ENCODE measurements at regions not wholly inside any gene's neighbourhood (a gene's known extent, or its start where the extent isn't known, plus 50 kb on each side); places are given as distances from the start of the nearest gene placed in this dataset.

DNA sequence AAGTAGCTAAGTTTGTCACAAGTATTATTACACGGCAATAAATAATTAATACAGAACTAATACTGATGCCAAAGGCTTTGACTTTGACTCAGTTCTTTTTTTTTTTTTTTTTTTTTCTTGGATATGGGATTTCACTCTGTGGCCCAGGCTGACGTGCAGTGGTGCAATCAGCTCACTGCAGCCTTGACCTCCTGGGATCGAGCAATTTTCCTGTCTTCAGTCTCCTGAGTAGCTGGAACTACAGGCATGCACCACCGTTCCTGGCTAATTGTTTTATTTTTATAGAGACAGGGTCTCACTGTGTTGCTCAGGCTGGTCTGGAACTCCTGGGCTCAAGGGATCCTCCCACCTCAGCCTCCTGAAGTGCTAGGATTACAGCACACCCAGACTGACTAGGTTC is 284.5 kb downstream of the SS18 start:
- no peak for FAIRE-seq

DNA sequence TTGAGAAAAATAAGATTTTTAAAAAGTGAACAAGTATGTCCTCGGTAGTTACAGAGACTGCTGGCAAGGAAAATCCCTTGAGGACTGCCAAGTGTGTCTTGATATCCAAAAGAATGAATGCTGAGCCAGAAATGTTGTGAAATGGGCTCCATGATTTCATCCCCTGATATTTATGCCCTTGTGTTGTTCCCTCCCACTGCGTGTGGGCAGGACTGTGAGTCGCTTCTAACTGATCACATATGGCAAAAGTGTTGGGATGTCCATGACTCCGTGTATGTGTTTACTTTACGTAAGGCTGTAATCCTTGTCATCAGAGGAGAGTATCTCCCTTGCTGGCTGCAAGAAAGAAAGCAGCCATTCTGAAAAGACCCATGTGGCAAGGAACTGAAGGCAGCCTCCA is 285.1 kb downstream of the SS18 start:
- FAIRE-seq, result no peak

GRCh38 chr18:25799231-25799630 is 291.2 kb downstream of the SS18 start:
- FAIRE-seq, result no peak

GRCh38 chr18:25798046-25798445 is 292.4 kb downstream of the SS18 start:
- FAIRE-seq, result no peak

DNA sequence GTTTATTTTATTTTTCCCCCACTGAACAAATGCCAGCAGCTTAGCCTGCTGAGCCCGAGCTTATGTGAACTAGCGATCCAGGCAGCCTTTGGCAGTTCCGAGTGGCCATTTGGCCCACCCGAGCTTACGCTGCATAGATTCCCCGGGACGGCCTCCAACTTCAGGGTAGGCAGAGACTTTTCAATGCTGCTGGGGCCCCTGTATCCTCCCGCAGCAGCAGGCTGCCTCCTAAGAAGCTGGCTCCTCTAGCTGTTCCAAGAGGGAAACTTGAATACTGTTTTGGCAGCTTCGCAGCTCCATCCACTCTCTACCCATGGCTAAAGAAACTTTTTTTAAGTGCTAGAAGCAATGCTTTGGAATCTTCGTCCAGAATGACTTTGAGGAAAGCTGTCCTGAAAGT is 295.2 kb downstream of the SS18 start:
- no peak for FAIRE-seq

DNA sequence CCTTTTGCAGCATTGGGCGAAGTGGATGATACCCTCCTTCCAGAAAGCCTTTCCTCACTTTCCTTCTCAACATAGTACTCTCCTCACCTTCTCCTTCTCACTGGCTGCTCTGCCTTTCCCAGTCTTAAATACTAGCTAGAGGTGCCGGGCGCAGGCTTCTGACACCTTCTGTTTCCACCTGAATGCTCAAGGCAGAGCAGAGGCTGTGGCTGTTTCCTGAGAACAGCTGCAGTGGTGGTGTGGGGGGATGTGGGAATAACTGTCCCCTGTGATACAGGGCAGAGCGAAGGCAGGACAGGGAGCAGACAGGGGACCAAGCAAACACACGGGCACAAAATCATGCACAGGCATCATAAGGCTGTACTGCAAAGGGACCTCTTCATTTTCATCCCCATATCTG is 303.1 kb downstream of the SS18 start:
- no peak for FAIRE-seq

DNA sequence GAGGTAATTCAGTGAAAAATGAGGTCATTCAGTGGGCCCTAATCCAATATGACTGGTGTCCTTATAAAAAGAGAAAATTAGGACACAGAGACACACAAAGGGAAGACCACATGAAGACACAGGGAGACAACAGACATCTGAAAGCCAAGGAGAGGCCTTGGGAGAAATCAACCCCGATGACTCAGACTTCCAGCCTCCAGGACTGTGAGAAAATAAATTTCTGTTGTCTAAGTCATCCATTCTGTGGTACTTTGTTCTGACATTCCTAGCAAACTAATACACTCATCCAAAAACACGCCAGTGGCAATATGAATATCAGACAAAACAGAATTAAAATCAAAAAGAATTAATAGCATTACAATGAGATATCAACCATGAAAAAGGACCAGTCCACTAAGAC is 303.7 kb downstream of the SS18 start:
- no peak for FAIRE-seq

DNA sequence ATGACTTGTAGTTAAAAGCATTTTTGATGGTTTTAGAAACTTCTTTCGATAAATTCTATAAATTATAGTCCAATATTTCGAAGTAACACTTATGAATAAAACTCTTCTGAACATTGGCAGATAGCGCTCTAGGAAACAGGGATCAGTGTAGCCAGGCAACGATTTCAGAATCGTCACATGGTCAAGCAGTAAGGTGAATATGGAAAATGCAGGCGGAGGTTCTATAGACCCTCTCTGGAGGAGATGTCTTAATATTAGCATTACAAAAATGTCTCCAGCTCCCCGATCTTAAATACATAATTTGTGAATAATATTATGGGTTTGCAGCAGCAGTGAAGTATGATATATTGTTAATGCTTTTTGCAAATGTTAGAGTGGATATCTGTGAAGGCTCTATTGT is 310.3 kb downstream of the SS18 start:
- FAIRE-seq, result no peak

DNA sequence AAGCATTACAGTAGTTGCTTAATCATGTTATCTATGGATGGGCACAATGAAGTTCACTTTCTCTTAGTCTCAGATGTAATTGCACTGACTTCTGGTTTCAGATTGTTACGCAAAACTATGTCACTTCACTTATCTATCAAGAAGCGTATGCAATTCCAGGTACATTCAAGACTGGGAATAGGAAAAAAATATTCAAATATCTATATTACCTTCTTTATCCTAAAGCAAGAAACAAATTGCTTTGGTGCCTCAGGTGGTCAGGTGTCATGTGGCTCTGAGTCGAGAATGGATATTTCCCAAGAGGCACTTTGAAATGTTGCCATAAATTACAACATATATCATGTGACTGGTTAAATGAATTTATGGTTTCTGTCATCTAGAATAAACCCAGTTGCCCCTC is 318.6 kb downstream of the SS18 start:
- FAIRE-seq, result no peak

- FAIRE-seq, result no peak
These were observed 325.6 kb downstream of the SS18 start for GRCh38 chr18:25764777-25765176.

GRCh38 chr18:25759111-25759510 is 331.3 kb downstream of the SS18 start:
- FAIRE-seq, result no peak

DNA sequence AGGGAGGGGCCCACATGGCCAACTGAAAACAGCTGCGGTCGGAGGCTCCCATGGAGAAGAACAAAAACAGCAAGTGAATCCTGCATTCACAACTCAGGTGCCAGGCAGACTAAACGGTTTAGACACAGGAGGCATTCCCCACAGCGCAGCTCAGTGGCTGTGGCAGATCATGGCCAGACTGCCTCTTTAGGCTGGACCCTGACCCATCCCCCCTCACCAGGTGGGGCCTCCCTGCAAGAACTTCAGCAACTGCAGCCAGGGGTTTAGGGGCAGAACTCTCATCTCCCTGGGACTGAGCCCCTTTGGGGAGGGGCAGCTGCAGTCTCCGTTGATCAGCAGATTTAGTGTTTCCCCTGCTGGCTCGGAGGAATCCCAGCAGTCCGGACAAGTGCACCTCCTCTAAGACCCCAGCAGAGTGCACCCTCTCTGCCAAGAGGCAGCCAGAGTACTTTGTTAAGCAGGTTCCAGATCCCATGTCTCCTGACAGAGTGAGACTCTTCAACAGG is 346.7 kb downstream of the SS18 start:
- no peak for FAIRE-seq

- FAIRE-seq, result no peak
These were observed 351.0 kb downstream of the SS18 start for GRCh38 chr18:25739376-25739775.

GRCh38 chr18:25737710-25738311 is 352.6 kb downstream of the SS18 start:
- no peak for FAIRE-seq

DNA sequence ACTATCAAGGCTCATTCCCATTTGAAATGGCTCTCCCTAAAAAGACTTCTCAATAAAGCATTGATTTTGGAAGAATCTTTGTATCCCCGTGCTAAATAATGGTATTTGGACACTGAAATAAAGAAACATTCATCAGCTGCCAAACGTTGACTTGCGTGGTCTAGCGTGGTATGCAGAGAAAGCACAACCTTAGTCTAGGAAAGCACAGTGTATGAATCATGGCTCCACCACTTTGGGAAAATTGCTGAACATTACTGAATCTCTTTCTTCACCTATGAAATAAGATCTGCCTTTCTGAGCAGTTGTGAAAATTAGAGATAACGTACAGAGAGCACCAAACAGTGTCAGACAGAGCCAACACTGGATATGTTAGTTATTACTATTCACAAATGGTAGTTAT is 353.9 kb downstream of the SS18 start:
- FAIRE-seq, result no peak

DNA sequence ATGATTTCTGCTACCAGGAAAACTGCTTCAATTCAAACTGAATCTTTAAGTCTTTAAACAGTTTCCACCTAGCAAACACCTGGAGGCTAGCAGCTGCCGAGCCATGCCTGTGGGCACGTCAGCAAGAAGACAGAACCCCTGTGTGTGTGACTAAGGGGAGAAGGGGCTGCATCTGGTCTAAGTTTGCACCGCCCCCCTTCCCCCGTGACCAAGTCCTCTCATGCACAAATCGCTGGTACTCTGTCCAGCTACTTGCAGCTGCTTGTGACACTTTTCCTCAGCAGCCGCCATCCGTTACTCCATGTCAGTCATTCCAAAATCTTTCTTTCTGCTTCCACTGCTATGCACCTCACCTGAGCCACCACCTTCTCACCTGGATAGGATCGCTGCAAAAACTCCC is 355.0 kb downstream of the SS18 start:
- FAIRE-seq, result no peak

- FAIRE-seq, result no peak
These were observed 356.1 kb downstream of the SS18 start for GRCh38 chr18:25734336-25734735.

- no peak for FAIRE-seq
These were observed 357.6 kb downstream of the SS18 start for GRCh38 chr18:25732862-25733261.

DNA sequence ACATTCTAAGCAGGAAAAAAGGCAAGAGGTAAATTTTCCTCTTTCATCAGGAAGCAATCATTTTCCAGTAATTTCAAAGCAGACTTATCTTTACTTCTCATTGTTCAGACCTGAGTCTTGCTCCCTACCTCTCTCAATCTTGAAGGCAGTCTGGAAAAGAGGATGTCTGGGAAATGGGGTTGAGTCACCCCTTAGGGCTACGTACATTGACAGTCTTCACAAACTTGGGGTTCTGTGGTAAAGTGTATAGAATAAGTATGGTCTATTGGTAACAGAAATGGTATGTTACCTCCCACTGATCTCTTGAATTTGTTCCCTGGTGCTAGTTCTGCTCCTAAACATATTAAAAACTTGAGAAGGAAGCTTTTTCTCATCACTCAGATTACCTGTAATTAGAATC is 361.3 kb downstream of the SS18 start:
- no peak for FAIRE-seq

DNA sequence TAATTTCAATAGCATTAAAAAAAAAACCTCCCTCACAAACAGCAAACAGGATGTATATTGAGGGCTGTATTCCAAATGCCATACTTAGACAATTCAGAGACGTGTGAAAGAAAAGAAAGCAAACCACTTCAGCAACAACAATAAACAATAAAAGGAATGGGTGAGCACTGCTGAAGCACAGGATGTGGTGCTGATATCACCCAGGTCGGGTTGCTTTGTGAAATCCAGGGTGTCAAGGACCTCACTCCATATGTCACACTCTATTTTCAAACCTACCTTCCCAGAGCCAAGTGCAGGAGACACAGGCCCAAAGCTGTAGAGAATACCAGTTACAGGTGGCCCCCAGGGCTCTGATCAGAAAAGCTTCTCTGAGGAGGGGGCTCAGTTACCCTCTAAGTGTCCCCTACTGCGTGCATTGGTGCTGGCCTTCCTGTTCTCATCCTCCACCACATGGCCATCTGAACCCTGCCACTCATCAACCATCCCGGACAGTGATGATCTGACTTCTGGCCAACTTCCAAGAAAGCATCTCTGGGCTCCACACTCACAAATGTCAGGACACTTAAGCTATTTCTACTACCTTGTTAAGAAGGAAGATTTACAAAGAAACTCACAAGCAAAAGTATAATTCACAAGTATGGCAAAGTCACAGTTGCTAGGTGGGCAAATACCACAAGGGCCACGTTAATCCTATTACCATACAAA is 363.0 kb downstream of the SS18 start:
- FAIRE-seq, result no peak

DNA sequence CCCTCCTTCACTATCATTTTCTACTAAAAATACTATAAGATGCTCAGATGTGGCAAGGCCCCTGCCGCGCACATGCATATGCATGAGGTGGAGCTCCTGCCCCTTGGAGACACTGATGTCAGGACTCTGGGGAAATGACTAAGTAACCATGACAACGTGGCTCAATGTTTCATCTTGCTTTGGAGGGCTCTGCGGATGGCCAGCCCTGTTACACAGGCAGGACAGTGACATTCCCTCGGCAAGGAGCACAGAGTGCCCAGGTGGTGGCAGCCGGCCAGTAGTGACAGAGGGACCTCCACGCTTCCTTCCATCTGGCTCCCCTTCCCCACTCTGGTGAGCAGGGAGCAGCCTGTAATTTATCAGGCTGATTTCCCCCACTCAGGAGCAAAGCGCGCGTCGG is 364.1 kb downstream of the SS18 start:
- no peak for FAIRE-seq

DNA sequence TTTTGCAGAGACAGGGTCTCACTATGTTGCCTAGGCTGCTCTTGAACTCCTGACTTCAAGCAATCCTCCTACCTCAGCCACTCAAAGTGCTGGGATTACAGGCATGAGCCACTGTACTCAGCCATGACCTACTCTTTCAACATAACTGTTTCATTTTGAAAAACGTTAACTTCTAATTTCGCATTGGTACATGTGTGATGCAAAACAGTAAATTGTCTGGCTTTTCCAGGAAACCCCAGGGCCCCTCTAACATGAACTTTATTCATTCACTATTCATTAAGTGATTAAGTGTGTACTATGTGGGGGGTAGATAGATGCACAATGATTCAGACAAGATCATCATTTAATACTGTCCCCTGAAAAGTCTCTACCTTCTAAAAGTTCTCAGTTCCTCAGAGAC is 364.9 kb downstream of the SS18 start:
- FAIRE-seq, result no peak

DNA sequence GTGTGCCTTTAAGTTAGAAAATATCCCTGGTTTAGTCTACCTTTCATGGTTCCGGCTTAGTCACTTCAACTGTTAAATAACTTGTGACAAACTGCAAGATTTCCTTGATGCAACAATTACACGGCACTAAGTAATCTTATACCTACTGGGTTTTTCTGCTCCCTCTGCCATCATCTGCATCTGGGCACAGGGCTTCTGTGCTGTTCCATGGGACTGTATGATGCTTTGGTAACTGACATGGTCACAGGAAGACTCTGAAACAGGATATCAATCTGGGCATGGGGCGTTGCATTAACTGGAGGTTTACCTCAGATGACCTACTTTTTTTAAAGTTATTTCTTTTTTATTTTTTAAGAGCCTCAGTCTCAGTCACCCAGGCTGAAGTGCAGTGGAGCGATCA is 365.4 kb downstream of the SS18 start:
- no peak for FAIRE-seq

DNA sequence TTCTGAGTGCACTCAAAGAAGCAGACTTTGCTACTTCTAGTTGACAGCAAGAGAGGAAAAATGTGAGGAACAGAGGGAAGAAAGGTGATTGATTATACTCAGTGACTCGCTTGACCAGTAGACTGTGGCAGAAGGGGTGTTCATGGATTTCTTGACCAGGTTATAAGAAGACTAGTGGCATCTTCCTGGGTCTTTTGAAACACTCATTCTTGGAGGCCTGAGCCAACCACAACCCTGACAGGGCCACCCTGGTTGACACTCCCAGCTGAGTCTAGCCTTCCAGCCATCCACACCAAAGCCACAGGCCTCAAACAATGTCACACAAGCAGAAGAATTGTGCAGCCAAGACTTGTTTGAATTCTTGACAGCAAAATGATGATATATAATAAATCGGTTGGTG is 366.3 kb downstream of the SS18 start:
- FAIRE-seq, result no peak

GRCh38 chr18:25713103-25713502 is 361.1 kb upstream of the ZNF521 start:
- FAIRE-seq, result no peak
